Activated naive CD8-positive, alpha-beta T cell treated with anti-CD3 and anti-CD28 coated beads, Interleukin-2, amount 10 ng/mL, durations not matched to agents 7 days and 5 days (primary cell): ENCODE measurements at regions not wholly inside any gene's neighbourhood (a gene's known extent, or its start where the extent isn't known, plus 50 kb on each side); places are given as distances from the start of the nearest gene placed in this dataset.
"Not testable (repeated sequence)": the region's sequence is repeated elsewhere in the genome, so short reads cannot be mapped to it uniquely, and the experiment has no call there.

Source experiments
- ATAC-seq: fragments of 150-1000 bp; cut with Tn5 transposase; one replicate; pipeline ENCODE4 v1.10.0; 2021; ENCODE audit warnings: low read depth, moderate library complexity
- POLR2A ChIA-PET: fragments of 350-600 bp; sonication (Branson Sonifier 250); formaldehyde crosslinking; loops from one replicate; lab custom pipeline; 2021; ENCODE audit warnings: antibody characterized with exemption; lab: Charles Lee
- DNase-seq: peaks from one replicate; pipeline ENCODE4 v3.0.0; 2021
- H3K27ac Mint-ChIP-seq: one replicate; pipeline ENCODE4 v1.8.0; 2022; ENCODE audit warnings: mild to moderate bottlenecking, mixed read lengths
- H3K27me3 Mint-ChIP-seq: one replicate; pipeline ENCODE4 v1.8.0; 2022; ENCODE audit warnings: mild to moderate bottlenecking, moderate library complexity, mixed read lengths
- H3K36me3 Mint-ChIP-seq: one replicate; pipeline ENCODE4 v1.8.0; 2021; ENCODE audit warnings: mild to moderate bottlenecking, mixed read lengths
- H3K4me1 Mint-ChIP-seq: one replicate; pipeline ENCODE4 v1.8.0; 2021; ENCODE audit warnings: mixed read lengths
- H3K4me3 Mint-ChIP-seq: one replicate; pipeline ENCODE4 v1.8.0; 2022; ENCODE audit warnings: mild to moderate bottlenecking, moderate library complexity, mixed read lengths
- H3K9me3 Mint-ChIP-seq: one replicate; pipeline ENCODE4 v1.8.0; 2021; ENCODE audit warnings: mixed read lengths

- POLR2A ChIA-PET, result no interaction called here
- ATAC-seq (no peak), DNase-seq (no peak)
- no peak overlapping the region for H3K27ac Mint-ChIP-seq
- H3K4me1 Mint-ChIP-seq, result no peaks in the 10 kb centered on the region
- H3K27me3 Mint-ChIP-seq, result no peaks in the 10 kb centered on the region
- H3K4me3 Mint-ChIP-seq, result no peak overlapping the region
- H3K9me3 Mint-ChIP-seq, result peaks cover 15% of the 10 kb centered on the region
- H3K36me3 Mint-ChIP-seq, result no peaks in the 10 kb centered on the region
Measured at GRCh38 chr10:37067576-37067975, 57.8 kb upstream of the ANKRD30A start.

- POLR2A ChIA-PET, H3K4me3 Mint-ChIP-seq: not testable (repeated sequence)
Measured at GRCh38 chr10:37062296-37062695, 63.1 kb upstream of the ANKRD30A start.

GRCh38 chr10:37057261-37057660 lies 68.1 kb upstream of the ANKRD30A start:
- POLR2A ChIA-PET, result no interaction called here
- H3K27me3 Mint-ChIP-seq, result no peaks in the 10 kb centered on the region
- no peak for DNase-seq
- no peaks in the 10 kb centered on the region for H3K36me3 Mint-ChIP-seq
- H3K4me3 Mint-ChIP-seq, result no peak overlapping the region
- peaks cover 10% of the 10 kb centered on the region for H3K9me3 Mint-ChIP-seq
- no peak overlapping the region for H3K27ac Mint-ChIP-seq
- ATAC-seq, result no peak
- H3K4me1 Mint-ChIP-seq, result no peaks in the 10 kb centered on the region

More at GRCh38 chr10:37062296-37062695, 63.1 kb upstream of the ANKRD30A start:
- H3K36me3 Mint-ChIP-seq, H3K4me1 Mint-ChIP-seq, DNase-seq, H3K27ac Mint-ChIP-seq, H3K27me3 Mint-ChIP-seq, ATAC-seq: not testable (repeated sequence)
- H3K9me3 Mint-ChIP-seq, result peaks cover 12% of the 10 kb centered on the region

GRCh38 chr10:37053476-37053875 lies 71.9 kb upstream of the ANKRD30A start:
- H3K4me1 Mint-ChIP-seq, result no peaks in the 10 kb centered on the region
- H3K36me3 Mint-ChIP-seq, result no peaks in the 10 kb centered on the region
- no peak overlapping the region for H3K4me3 Mint-ChIP-seq
- no peak overlapping the region for H3K27ac Mint-ChIP-seq
- ATAC-seq (no peak), DNase-seq (no peak)
- H3K27me3 Mint-ChIP-seq, result no peaks in the 10 kb centered on the region
- POLR2A ChIA-PET, result no interaction called here
- H3K9me3 Mint-ChIP-seq, result peaks cover 10% of the 10 kb centered on the region

- H3K36me3 Mint-ChIP-seq, H3K27me3 Mint-ChIP-seq, POLR2A ChIA-PET, H3K27ac Mint-ChIP-seq, ATAC-seq, DNase-seq, H3K4me3 Mint-ChIP-seq, H3K4me1 Mint-ChIP-seq: not testable (repeated sequence)
- peaks cover 11% of the 10 kb centered on the region for H3K9me3 Mint-ChIP-seq
Measured at GRCh38 chr10:37049982-37050381, 75.4 kb upstream of the ANKRD30A start.

GRCh38 chr10:37044319-37044718 lies 81.1 kb upstream of the ANKRD30A start:
- DNase-seq, H3K9me3 Mint-ChIP-seq, POLR2A ChIA-PET, ATAC-seq, H3K27me3 Mint-ChIP-seq, H3K27ac Mint-ChIP-seq, H3K36me3 Mint-ChIP-seq, H3K4me1 Mint-ChIP-seq, H3K4me3 Mint-ChIP-seq: not testable (repeated sequence)

GRCh38 chr10:37035853-37036252 lies 89.5 kb upstream of the ANKRD30A start:
- DNase-seq (no peak), ATAC-seq (no peak)
- Mint-ChIP-seq H3K4me3 (no peak overlapping the region), H3K4me1 (no peaks in the 10 kb centered on the region), H3K9me3 (peaks cover 2% of the 10 kb centered on the region), H3K27me3 (no peaks in the 10 kb centered on the region), H3K27ac (no peak overlapping the region), H3K36me3 (no peaks in the 10 kb centered on the region)
- POLR2A ChIA-PET, result no interaction called here

GRCh38 chr10:37015498-37015897 lies 109.9 kb upstream of the ANKRD30A start:
- H3K4me3 Mint-ChIP-seq, result no peak overlapping the region
- peaks cover 4% of the 10 kb centered on the region for H3K9me3 Mint-ChIP-seq
- no peaks in the 10 kb centered on the region for H3K4me1 Mint-ChIP-seq
- POLR2A ChIA-PET, result no interaction called here
- H3K36me3 Mint-ChIP-seq, result no peaks in the 10 kb centered on the region
- H3K27ac Mint-ChIP-seq, result no peak overlapping the region
- no peak for ATAC-seq
- no peaks in the 10 kb centered on the region for H3K27me3 Mint-ChIP-seq
- DNase-seq, result no peak

- no peak overlapping the region for H3K4me3 Mint-ChIP-seq
- no peaks in the 10 kb centered on the region for H3K4me1 Mint-ChIP-seq
- no peaks in the 10 kb centered on the region for H3K36me3 Mint-ChIP-seq
- no peaks in the 10 kb centered on the region for H3K27me3 Mint-ChIP-seq
- POLR2A ChIA-PET, result no interaction called here
- H3K27ac Mint-ChIP-seq, result no peak overlapping the region
- ATAC-seq (no peak), DNase-seq (no peak)
- H3K9me3 Mint-ChIP-seq, result peaks cover 5% of the 10 kb centered on the region
Measured at GRCh38 chr10:37010741-37011140, 114.7 kb upstream of the ANKRD30A start.

- H3K27ac Mint-ChIP-seq, POLR2A ChIA-PET, H3K36me3 Mint-ChIP-seq, H3K9me3 Mint-ChIP-seq, ATAC-seq, H3K4me1 Mint-ChIP-seq, H3K27me3 Mint-ChIP-seq, H3K4me3 Mint-ChIP-seq, DNase-seq: not testable (repeated sequence)
Measured at GRCh38 chr10:37008276-37008675, 117.1 kb upstream of the ANKRD30A start.

GRCh38 chr10:37003126-37003525 lies 122.3 kb upstream of the ANKRD30A start:
- Mint-ChIP-seq H3K9me3 (peaks cover 2% of the 10 kb centered on the region), H3K27ac (no peak overlapping the region), H3K27me3 (no peaks in the 10 kb centered on the region), H3K4me1 (no peaks in the 10 kb centered on the region), H3K4me3 (no peak overlapping the region), H3K36me3 (no peaks in the 10 kb centered on the region)
- ATAC-seq (no peak), DNase-seq (no peak)
- POLR2A ChIA-PET, result no interaction called here

- H3K9me3 Mint-ChIP-seq, result peaks cover 12% of the 10 kb centered on the region
- POLR2A ChIA-PET, DNase-seq, ATAC-seq, H3K4me3 Mint-ChIP-seq, H3K36me3 Mint-ChIP-seq, H3K27ac Mint-ChIP-seq, H3K4me1 Mint-ChIP-seq, H3K27me3 Mint-ChIP-seq: not testable (repeated sequence)
Measured at GRCh38 chr10:36995806-36996205, 129.6 kb upstream of the ANKRD30A start.

- H3K9me3 Mint-ChIP-seq, result peaks cover 12% of the 10 kb centered on the region
Measured at GRCh38 chr10:36994886-36995285, 130.5 kb upstream of the ANKRD30A start.

GRCh38 chr10:36989233-36989632 lies 136.2 kb upstream of the ANKRD30A start:
- Mint-ChIP-seq H3K36me3 (no peaks in the 10 kb centered on the region), H3K27me3 (no peaks in the 10 kb centered on the region), H3K27ac (no peak overlapping the region), H3K9me3 (peaks cover 8% of the 10 kb centered on the region), H3K4me3 (no peak overlapping the region), H3K4me1 (no peaks in the 10 kb centered on the region)
- DNase-seq, result no peak
- POLR2A ChIA-PET, result no interaction called here
- ATAC-seq, result no peak

More at GRCh38 chr10:36994886-36995285, 130.5 kb upstream of the ANKRD30A start:
- ATAC-seq (no peak), DNase-seq (no peak)
- H3K27ac Mint-ChIP-seq, result no peak overlapping the region
- H3K27me3 Mint-ChIP-seq, result no peaks in the 10 kb centered on the region
- no peak overlapping the region for H3K4me3 Mint-ChIP-seq
- no peaks in the 10 kb centered on the region for H3K4me1 Mint-ChIP-seq
- no peaks in the 10 kb centered on the region for H3K36me3 Mint-ChIP-seq
- POLR2A ChIA-PET, result no interaction called here

GRCh38 chr10:36946598-36946997 lies 178.8 kb upstream of the ANKRD30A start:
- no peak for DNase-seq
- H3K36me3 Mint-ChIP-seq, result no peaks in the 10 kb centered on the region
- H3K4me1 Mint-ChIP-seq, result no peaks in the 10 kb centered on the region
- ATAC-seq, result no peak
- no peaks in the 10 kb centered on the region for H3K27me3 Mint-ChIP-seq
- POLR2A ChIA-PET, result interaction anchor here (0.6 kb wide), 1 partner anchor 1189 kb away, joined by 5 read pairs; no protein-coding TSS in a partner anchor
- no peak overlapping the region for H3K27ac Mint-ChIP-seq
- H3K9me3 Mint-ChIP-seq, result peaks cover 6% of the 10 kb centered on the region
- no peak overlapping the region for H3K4me3 Mint-ChIP-seq
